ENCODE measurements at regions not wholly inside any gene's neighbourhood (a gene's known extent, or its start where the extent isn't known, plus 50 kb on each side); places are given as distances from the start of the nearest gene placed in this dataset.
"Not testable (repeated sequence)": the region's sequence is repeated elsewhere in the genome, so short reads cannot be mapped to it uniquely, and the experiment has no call there.

- ChIA-PET POLR2A (no interaction called here), CTCF (no interaction called here)
- no peak for TF ChIP-seq RFX5 (IDR thresholded peaks at IDR 0.05; ENCODE audit: low read length)
- no peak for TF ChIP-seq FOXJ3 (CRISPR knock-in tag; IDR thresholded peaks at IDR 0.05)
- TF ChIP-seq RCOR1 (IDR thresholded peaks at IDR 0.05; ENCODE audit: low read length): no peak
- no peak for TF ChIP-seq POLR2AphosphoS5 (IDR thresholded peaks at IDR 0.05; ENCODE audit: low read depth, low read length)
- TF ChIP-seq, protein P1, sequence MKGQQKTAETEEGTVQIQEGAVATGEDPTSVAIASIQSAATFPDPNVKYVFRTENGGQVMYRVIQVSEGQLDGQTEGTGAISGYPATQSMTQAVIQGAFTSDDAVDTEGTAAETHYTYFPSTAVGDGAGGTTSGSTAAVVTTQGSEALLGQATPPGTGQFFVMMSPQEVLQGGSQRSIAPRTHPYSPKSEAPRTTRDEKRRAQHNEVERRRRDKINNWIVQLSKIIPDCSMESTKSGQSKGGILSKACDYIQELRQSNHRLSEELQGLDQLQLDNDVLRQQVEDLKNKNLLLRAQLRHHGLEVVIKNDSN (IDR thresholded peaks at IDR 0.05; ENCODE audit: borderline replicate concordance, low read depth): no peak
- TF ChIP-seq RAD21 (IDR thresholded peaks at IDR 0.05; ENCODE audit: low read length): no peak
- no peak for TF ChIP-seq CTCF (IDR thresholded peaks at IDR 0.05)
- no peak for TF ChIP-seq TAF1 (IDR thresholded peaks at IDR 0.05; ENCODE audit: borderline replicate concordance, low read depth, low read length)
- Histone ChIP-seq H3K9me3 (no peaks in the 10 kb centered on the region), H3F3A (replicated peaks; ENCODE audit: insufficient read depth) (no peaks in the 10 kb centered on the region), H4K20me1 (ENCODE audit: insufficient read depth) (no peaks in the 10 kb centered on the region), H3K27ac (ENCODE audit: low read depth in 2 of 2, low read length in 1 of 2) (no peak overlapping the region), H3K27me3 (ENCODE audit: insufficient read depth) (peaks cover 4% of the 10 kb centered on the region; the same call in 1 of the 2 replicates), H3K36me3 (replicated peaks in 1 of 2; ENCODE audit: control insufficient read depth in 1 of 2, insufficient read depth in 2 of 2, low read length in 1 of 2) (no peaks in the 10 kb centered on the region), H2AFZ (ENCODE audit: low read depth) (no peak overlapping the region), H3K9me2 (no peaks in the 10 kb centered on the region), H3K9ac (no peak overlapping the region), H3K79me2 (ENCODE audit: insufficient read depth) (no peaks in the 10 kb centered on the region), H3K4me3 (ENCODE audit: low read depth in 2 of 2, low read length in 1 of 2) (no peak overlapping the region), H3K4me2 (no peak overlapping the region), H3K4me1 (ENCODE audit: control insufficient read depth in 1 of 2, insufficient read depth in 2 of 2, low read depth in 1 of 2, low read length in 1 of 2) (no peaks in the 10 kb centered on the region)
- WGBS (ENCODE audit: low lambda C conversion rate): 3% methylated on average over 1 of the region's 1 CpG
- no peak for DNase-seq
Observed at GRCh38 chr5:62192958-62193357, 113.0 kb upstream of the KIF2A start.

DNA sequence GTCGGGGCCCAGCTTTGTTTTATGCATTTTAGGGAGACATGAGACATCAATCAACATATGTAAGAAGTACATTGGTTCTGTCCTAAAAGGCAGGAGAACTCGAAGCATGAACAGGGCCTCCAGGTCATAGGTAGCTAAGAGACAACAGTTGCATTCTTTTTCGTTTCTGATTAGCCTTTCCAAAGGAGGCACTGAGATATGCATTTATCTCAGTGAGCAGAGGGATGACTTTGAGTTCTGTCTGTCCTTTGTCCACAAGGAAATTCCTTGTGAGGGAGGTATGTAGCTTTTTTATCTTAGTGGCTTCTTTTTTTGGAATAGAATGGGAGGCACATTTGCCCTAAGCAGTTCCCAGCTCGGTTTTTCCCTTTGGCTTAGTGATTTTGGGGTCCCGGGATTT lies 109.5 kb upstream of the KIF2A start:
- H3K4me1 ChIP-seq (ENCODE audit: control insufficient read depth in 1 of 2, insufficient read depth in 2 of 2, low read depth in 1 of 2, low read length in 1 of 2); H3F3A ChIP-seq (replicated peaks; ENCODE audit: insufficient read depth); H3K79me2 ChIP-seq (ENCODE audit: insufficient read depth); H3K36me3 ChIP-seq (replicated peaks in 1 of 2; ENCODE audit: control insufficient read depth in 1 of 2, insufficient read depth in 2 of 2, low read length in 1 of 2); H3K27ac ChIP-seq (ENCODE audit: low read depth in 2 of 2, low read length in 1 of 2); H3K9ac ChIP-seq; H3K4me2 ChIP-seq; DNase-seq; H3K9me2 ChIP-seq; H2AFZ ChIP-seq (ENCODE audit: low read depth); H3K4me3 ChIP-seq (ENCODE audit: low read depth in 2 of 2, low read length in 1 of 2); H3K9me3 ChIP-seq; H4K20me1 ChIP-seq (ENCODE audit: insufficient read depth); POLR2A ChIA-PET: not testable (repeated sequence)
- CTCF ChIA-PET: interaction anchor here (2.3 kb wide), 1 partner anchor 53 kb away, joined by 5 read pairs; no protein-coding TSS in a partner anchor
- peaks cover 13% of the 10 kb centered on the region; the same call in 1 of the 2 replicates for H3K27me3 ChIP-seq (ENCODE audit: insufficient read depth)
- 11% methylated on average over 5 of the region's 5 CpGs for WGBS (ENCODE audit: low lambda C conversion rate)

DNA sequence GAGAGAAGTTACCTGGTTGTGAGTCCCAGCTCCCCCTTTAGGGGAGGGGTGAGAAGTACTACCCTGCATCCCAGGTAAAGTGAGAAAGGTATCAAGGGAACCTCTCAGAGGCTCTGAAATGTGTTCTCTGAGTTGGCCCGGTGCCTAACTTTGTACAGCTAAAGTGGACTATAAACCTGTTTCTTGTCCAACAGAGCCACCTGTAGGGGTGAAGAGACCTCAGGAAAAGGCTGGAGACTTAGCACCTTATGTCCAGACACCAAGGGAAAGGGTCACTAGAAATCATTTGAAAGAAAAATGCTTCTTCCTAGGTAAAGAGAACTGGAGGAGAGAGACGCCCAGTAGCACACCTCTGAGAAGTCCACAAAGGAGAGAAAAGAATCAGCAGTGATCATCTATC lies 108.3 kb upstream of the KIF2A start:
- ChIA-PET CTCF (interaction anchor here (1.2 to 2.3 kb wide), 1 partner anchor 54 kb away, joined by 4 to 5 read pairs; no protein-coding TSS in a partner anchor), POLR2A (no interaction called here)
- Histone ChIP-seq H3F3A (replicated peaks; ENCODE audit: insufficient read depth) (no peaks in the 10 kb centered on the region), H4K20me1 (ENCODE audit: insufficient read depth) (no peaks in the 10 kb centered on the region), H3K9me2 (no peaks in the 10 kb centered on the region), H3K4me2 (no peak overlapping the region), H3K4me3 (ENCODE audit: low read depth in 2 of 2, low read length in 1 of 2) (no peak overlapping the region), H3K9ac (no peak overlapping the region), H3K27ac (ENCODE audit: low read depth in 2 of 2, low read length in 1 of 2) (no peak overlapping the region), H3K79me2 (ENCODE audit: insufficient read depth) (no peaks in the 10 kb centered on the region), H2AFZ (ENCODE audit: low read depth) (no peak overlapping the region), H3K4me1 (ENCODE audit: control insufficient read depth in 1 of 2, insufficient read depth in 2 of 2, low read depth in 1 of 2, low read length in 1 of 2) (no peaks in the 10 kb centered on the region), H3K27me3 (ENCODE audit: insufficient read depth) (peaks cover 13% of the 10 kb centered on the region; the same call in 1 of the 2 replicates), H3K36me3 (replicated peaks in 1 of 2; ENCODE audit: control insufficient read depth in 1 of 2, insufficient read depth in 2 of 2, low read length in 1 of 2) (no peaks in the 10 kb centered on the region), H3K9me3 (no peaks in the 10 kb centered on the region)
- DNase-seq: no peak
- 50% methylated on average over 2 of the region's 2 CpGs for WGBS (ENCODE audit: low lambda C conversion rate)
- TF ChIP-seq, protein P2, sequence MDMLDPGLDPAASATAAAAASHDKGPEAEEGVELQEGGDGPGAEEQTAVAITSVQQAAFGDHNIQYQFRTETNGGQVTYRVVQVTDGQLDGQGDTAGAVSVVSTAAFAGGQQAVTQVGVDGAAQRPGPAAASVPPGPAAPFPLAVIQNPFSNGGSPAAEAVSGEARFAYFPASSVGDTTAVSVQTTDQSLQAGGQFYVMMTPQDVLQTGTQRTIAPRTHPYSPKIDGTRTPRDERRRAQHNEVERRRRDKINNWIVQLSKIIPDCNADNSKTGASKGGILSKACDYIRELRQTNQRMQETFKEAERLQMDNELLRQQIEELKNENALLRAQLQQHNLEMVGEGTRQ (IDR thresholded peaks at IDR 0.05; ENCODE audit: borderline replicate concordance, low read depth, low read length): no peak
- no peak for TF ChIP-seq TCF12 (IDR thresholded peaks at IDR 0.05)
- TF ChIP-seq RAD21 (IDR thresholded peaks at IDR 0.05; ENCODE audit: low read length): no peak
- no peak for TF ChIP-seq TAF1 (IDR thresholded peaks at IDR 0.05; ENCODE audit: borderline replicate concordance, low read depth, low read length)
- TF ChIP-seq JUND (IDR thresholded peaks at IDR 0.05): no peak
- TF ChIP-seq SMC3 (IDR thresholded peaks at IDR 0.05; ENCODE audit: low read depth, low read length): no peak
- TF ChIP-seq CHD2 (IDR thresholded peaks at IDR 0.05; ENCODE audit: low read length, partially characterized antibody): no peak
- TF ChIP-seq EZH2phosphoT487 (IDR thresholded peaks at IDR 0.05; ENCODE audit: borderline replicate concordance, low read depth): no peak
- no peak for TF ChIP-seq NRF1 (IDR thresholded peaks at IDR 0.05; ENCODE audit: low read depth, low read length)
- no peak for TF ChIP-seq RXRA (IDR thresholded peaks at IDR 0.05; ENCODE audit: borderline replicate concordance, low read depth)
- no peak for TF ChIP-seq YY1 (IDR thresholded peaks at IDR 0.05; ENCODE audit: low read depth)
- TF ChIP-seq MEF2A (IDR thresholded peaks at IDR 0.05; ENCODE audit: borderline replicate concordance, low read depth): no peak
- no peak for TF ChIP-seq TEAD4 (IDR thresholded peaks at IDR 0.05; ENCODE audit: borderline replicate concordance, insufficient read depth)
